MM.1S (cell line): ENCODE measurements at regions not wholly inside any gene's neighbourhood (a gene's known extent, or its start where the extent isn't known, plus 50 kb on each side); places are given as distances from the start of the nearest gene placed in this dataset.

ENCODE experiments used
- DNase-seq: peaks from one replicate; pipeline ENCODE4 v3.0.0-alpha.2; 2015
- H2AFZ ChIP-seq: fragments of 300-600 bp; sonication (generic); 2 replicates; pipeline ENCODE4 v1.6.0; 2016; ENCODE audit warnings: antibody characterized with exemption, low read length
- H3F3A ChIP-seq: fragments of 300-600 bp; sonication (generic); 2 replicates; pipeline ENCODE4 v1.6.1; 2016; ENCODE audit warnings: mild to moderate bottlenecking, antibody characterized with exemption, low read length, moderate library complexity, mixed read lengths; ENCODE audit not compliant: insufficient read depth
- H3K27ac ChIP-seq: fragments of 300-600 bp; sonication (generic); 2 replicates; pipeline ENCODE4 v1.5.1; 2016; ENCODE audit warnings: mild to moderate bottlenecking, low read length
- H3K27me3 ChIP-seq: fragments of 300-600 bp; sonication (generic); replicated peaks from 2 replicates; pipeline ENCODE4 v1.6.0; 2016; ENCODE audit warnings: low read length; ENCODE audit not compliant: insufficient read depth
- H3K36me3 ChIP-seq: fragments of 300-600 bp; sonication (generic); replicated peaks from 2 replicates; pipeline ENCODE4 v1.6.1; 2016; ENCODE audit warnings: mild to moderate bottlenecking, low read length, mixed read lengths; ENCODE audit not compliant: insufficient read depth
- H3K4me1 ChIP-seq: fragments of 300-600 bp; sonication (generic); 2 replicates; pipeline ENCODE4 v1.6.1; 2016; ENCODE audit warnings: low read length, mixed read lengths
- H3K4me2 ChIP-seq: fragments of 300-600 bp; sonication (generic); 2 replicates; pipeline ENCODE4 v1.6.0; 2016; ENCODE audit warnings: low read depth, low read length
- H3K4me3 ChIP-seq: fragments of 300-600 bp; sonication (generic); 2 replicates; pipeline ENCODE4 v1.5.1; 2016; ENCODE audit warnings: low read length, mixed read lengths
- H3K79me2 ChIP-seq: fragments of 300-600 bp; sonication (generic); 2 replicates; pipeline ENCODE4 v1.6.1; 2016; ENCODE audit warnings: mixed run types, low read length, mixed read lengths
- H3K9ac ChIP-seq: fragments of 300-600 bp; sonication (generic); 2 replicates; pipeline ENCODE4 v1.6.1; 2016; ENCODE audit warnings: low read length, mixed read lengths
- H3K9me2 ChIP-seq: fragments of 300-600 bp; sonication (generic); replicated peaks from 2 replicates; pipeline ENCODE4 v1.6.1; 2016; ENCODE audit warnings: mild to moderate bottlenecking, low read length, mixed read lengths; ENCODE audit not compliant: insufficient read depth
- H3K9me3 ChIP-seq: fragments of 300-600 bp; sonication (generic); replicated peaks from 2 replicates; pipeline ENCODE4 v1.6.1; 2016; ENCODE audit warnings: mild to moderate bottlenecking, low read length, mixed read lengths; ENCODE audit not compliant: insufficient read depth
- H4K20me1 ChIP-seq: fragments of 300-600 bp; sonication (generic); 2 replicates; pipeline ENCODE4 v1.6.1; 2016; ENCODE audit warnings: mild to moderate bottlenecking, low read length, moderate library complexity, mixed read lengths; ENCODE audit not compliant: insufficient read depth
- CTCF ChIP-seq: fragments of 300-600 bp; sonication (generic); IDR thresholded peaks from 2 replicates; pipeline ENCODE4 v1.5.1; 2016; ENCODE audit warnings: antibody characterized with exemption, low read length, mixed read lengths
- EZH2 ChIP-seq: fragments of 300-600 bp; sonication (generic); optimal IDR thresholded peaks from 2 replicates; pipeline ENCODE3; 2017; ENCODE audit warnings: low read depth, mild to moderate bottlenecking, antibody characterized with exemption, low read length, mixed read lengths
- EZH2phosphoT487 ChIP-seq: fragments of 300-600 bp; sonication (generic); IDR thresholded peaks from 2 replicates; pipeline ENCODE4 v1.6.1; 2018; ENCODE audit warnings: antibody characterized with exemption, low read length

GRCh38 chr2:9762164-9762563 is 81.1 kb upstream of the TAF1B start:
- H3K36me3 ChIP-seq: no peaks in the 10 kb centered on the region
- H3K4me2 ChIP-seq: no peak overlapping the region
- H3K9me3 ChIP-seq: no peaks in the 10 kb centered on the region
- TF ChIP-seq EZH2phosphoT487: no peak
- no peak for TF ChIP-seq CTCF
- no peak for TF ChIP-seq EZH2
- H3K9me2 ChIP-seq: no peaks in the 10 kb centered on the region
- H3K9ac ChIP-seq: no peak overlapping the region
- DNase-seq: no peak
- H3K27ac ChIP-seq: no peak overlapping the region
- H4K20me1 ChIP-seq: no peaks in the 10 kb centered on the region
- no peaks in the 10 kb centered on the region for H3K79me2 ChIP-seq
- H3F3A ChIP-seq: no peaks in the 10 kb centered on the region; the same call in 1 of the 2 replicates
- no peak overlapping the region for H3K4me3 ChIP-seq
- H2AFZ ChIP-seq: no peak overlapping the region
- no peaks in the 10 kb centered on the region for H3K27me3 ChIP-seq
- H3K4me1 ChIP-seq: peaks cover 3% of the 10 kb centered on the region

GRCh38 chr2:9762941-9763340 is 80.3 kb upstream of the TAF1B start:
- Histone ChIP-seq H3K9me2 (no peaks in the 10 kb centered on the region), H2AFZ (no peak overlapping the region), H3K36me3 (no peaks in the 10 kb centered on the region), H4K20me1 (no peaks in the 10 kb centered on the region), H3K9ac (no peak overlapping the region), H3K4me2 (no peak overlapping the region), H3K4me3 (no peak overlapping the region), H3K27ac (no peak overlapping the region), H3K79me2 (no peaks in the 10 kb centered on the region), H3K4me1 (peaks cover 3% of the 10 kb centered on the region), H3F3A (no peaks in the 10 kb centered on the region; the same call in 1 of the 2 replicates), H3K27me3 (no peaks in the 10 kb centered on the region), H3K9me3 (no peaks in the 10 kb centered on the region)
- no peak for DNase-seq
- TF ChIP-seq CTCF (no peak), EZH2 (no peak), EZH2phosphoT487 (no peak)

DNA sequence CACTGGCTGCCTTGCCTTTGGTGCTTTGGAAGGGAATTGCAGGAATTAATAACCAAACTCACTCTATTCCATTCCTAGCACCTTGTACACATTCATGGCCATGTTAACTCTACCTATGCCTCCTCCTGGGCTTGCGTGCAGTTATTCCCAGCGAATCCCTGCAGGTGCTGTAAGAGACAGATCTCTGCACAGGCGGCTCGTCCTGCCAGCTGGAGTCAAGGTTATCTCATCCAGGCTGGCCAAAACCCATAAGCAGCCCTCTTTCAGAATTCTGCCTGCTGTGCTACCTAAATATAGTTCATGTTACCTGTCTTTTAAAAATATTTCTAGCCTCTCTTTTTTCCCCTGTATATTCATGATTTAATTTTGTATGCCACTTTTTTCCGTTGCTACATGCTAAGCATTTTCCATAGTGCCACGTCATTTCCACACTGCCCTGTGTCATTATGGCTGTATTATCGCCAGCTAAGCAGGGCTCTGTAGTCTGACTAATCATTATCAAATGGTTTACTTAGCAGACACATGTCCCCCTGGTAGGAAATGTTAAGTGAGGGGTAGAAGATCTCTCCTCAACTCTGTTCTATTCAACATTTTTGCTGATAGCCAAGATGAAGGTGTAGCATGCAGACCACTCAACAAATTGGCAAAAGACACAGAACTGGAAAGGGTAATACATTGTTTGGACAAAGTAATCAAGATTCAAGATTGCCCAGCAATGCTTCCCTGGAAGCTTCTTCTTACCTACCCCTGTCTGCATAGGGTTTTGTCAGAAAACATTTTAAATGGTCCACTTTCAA is 79.7 kb upstream of the TAF1B start:
- Histone ChIP-seq H3K27me3 (no peaks in the 10 kb centered on the region), H3K9ac (no peak overlapping the region), H3K4me2 (no peak overlapping the region), H3K79me2 (no peaks in the 10 kb centered on the region), H2AFZ (no peak overlapping the region), H3K9me3 (no peaks in the 10 kb centered on the region), H4K20me1 (no peaks in the 10 kb centered on the region), H3K4me1 (peaks cover 3% of the 10 kb centered on the region), H3K36me3 (no peaks in the 10 kb centered on the region), H3K4me3 (no peak overlapping the region), H3F3A (no peaks in the 10 kb centered on the region; the same call in 1 of the 2 replicates), H3K9me2 (no peaks in the 10 kb centered on the region), H3K27ac (no peak overlapping the region)
- no peak for DNase-seq
- TF ChIP-seq EZH2: no peak
- TF ChIP-seq EZH2phosphoT487: no peak
- no peak for TF ChIP-seq CTCF
